Panc1 (cell line): ENCODE measurements at regions not wholly inside any gene's neighbourhood (a gene's known extent, or its start where the extent isn't known, plus 50 kb on each side); places are given as distances from the start of the nearest gene placed in this dataset.

Experiments used
- ATAC-seq: fragments of 200-7000 bp; cut with Tn5 transposase; 2 replicates; pipeline ENCODE4 v1.9.1; 2020; ENCODE audit warnings: mild to moderate bottlenecking, moderate library complexity
- BruUV-seq: library from RNA; stranded (reverse); fragments of 400-500 nt; replicated peaks from 2 replicates; lab custom pipeline; 2021; lab: Mats Ljungman, UMichigan
- CTCF ChIA-PET: fragments of 300-600 bp; sonication (Branson Sonifier 250); formaldehyde crosslinking; loops from one replicate; lab custom pipeline; 2022; ENCODE audit warnings: antibody characterized with exemption; lab: Charles Lee
- POLR2A ChIA-PET: fragments of 300-600 bp; sonication (Branson Sonifier 250); formaldehyde crosslinking; loops from one replicate; lab custom pipeline; 2022; ENCODE audit warnings: antibody characterized with exemption; lab: Charles Lee
- DNase-seq: peaks from one replicate; pipeline ENCODE4 v3.0.0-alpha.2; 2010; ENCODE audit warnings: low read depth, low spot score
- H3K27ac ChIP-seq: 2 replicates; pipeline ENCODE4 v1.5.1; 2011; ENCODE audit warnings: mild to moderate bottlenecking, low read length, inconsistent platforms
- H3K27me3 ChIP-seq: fragments of 200-500 bp; sonication (Bioruptor generic); 2 replicates; pipeline ENCODE4 v1.6.0; 2014; ENCODE audit warnings: low read length, inconsistent platforms; ENCODE audit not compliant: control insufficient read depth, insufficient read depth
- H3K36me3 ChIP-seq: fragments of 200-500 bp; sonication (Bioruptor generic); 2 replicates; pipeline ENCODE4 v1.5.1; 2014; ENCODE audit warnings: inconsistent platforms, mild to moderate bottlenecking, low read length, moderate library complexity; ENCODE audit not compliant: control insufficient read depth, insufficient read depth
- H3K4me1 ChIP-seq: 2 replicates; pipeline ENCODE4 v1.5.1; 2011; ENCODE audit warnings: inconsistent platforms, mild to moderate bottlenecking, low read length, moderate library complexity; ENCODE audit not compliant: control insufficient read depth, insufficient read depth
- H3K4me3 ChIP-seq, 2 experiments: 2 replicates each; pipeline ENCODE4 v1.5.1; 2011 to 2012; ENCODE audit warnings: low read depth in 2 of 2, low read length in 2 of 2, mild to moderate bottlenecking in 2 of 2, inconsistent platforms in 1 of 2, moderate library complexity in 1 of 2
- H3K9me3 ChIP-seq: fragments of 200-500 bp; sonication (Bioruptor generic); 2 replicates; pipeline ENCODE4 v1.5.1; 2014; ENCODE audit warnings: low read depth, mild to moderate bottlenecking, inconsistent platforms, low read length, moderate library complexity; ENCODE audit not compliant: control insufficient read depth, insufficient read depth
- POLR2AphosphoS5 ChIP-seq: IDR thresholded peaks from 2 replicates; pipeline ENCODE4 v1.6.1; 2012; ENCODE audit warnings: mild to moderate bottlenecking, low read depth, low read length, moderate library complexity
- SIN3A ChIP-seq: IDR thresholded peaks from 2 replicates; pipeline ENCODE4 v1.6.1; 2012; ENCODE audit warnings: low read depth, mild to moderate bottlenecking, low read length, moderate library complexity, borderline replicate concordance; ENCODE audit not compliant: insufficient read depth
- TCF7L2 ChIP-seq: IDR thresholded peaks from 2 replicates; pipeline ENCODE4 v1.6.1; 2011; ENCODE audit warnings: mild to moderate bottlenecking, low read depth, low read length, inconsistent platforms
- in situ Hi-C: cut with HindIII; loops from 2 replicates; pipeline ENCODE4 v1.10.0; 2016; ENCODE audit warnings: low sequenced_read_pairs, low pct_unique_long_range_greater_than_20kb
- intact Hi-C: fragments of 100-400 bp; cut with micrococcal nuclease; formaldehyde crosslinking; loops from one replicate; pipeline ENCODE4 v1.10.0; 2022; ENCODE audit not compliant: unreplicated experiment
- TF ChIP-seq, protein P1 (sequence below), 2 experiments: IDR thresholded peaks; 2 replicates each; pipeline ENCODE4 v1.6.1; 2011 to 2012; ENCODE audit warnings: low read depth in 2 of 2, control low read depth in 1 of 2, low read length in 1 of 2, mild to moderate bottlenecking in 1 of 2, moderate library complexity in 1 of 2; ENCODE audit not compliant: insufficient read depth in 1 of 2
- TF ChIP-seq, protein P2 (sequence below): fragments of 450-650 bp; IDR thresholded peaks from 2 replicates; pipeline ENCODE4 v1.5.1; 2017; ENCODE audit warnings: mild to moderate bottlenecking

DNA sequence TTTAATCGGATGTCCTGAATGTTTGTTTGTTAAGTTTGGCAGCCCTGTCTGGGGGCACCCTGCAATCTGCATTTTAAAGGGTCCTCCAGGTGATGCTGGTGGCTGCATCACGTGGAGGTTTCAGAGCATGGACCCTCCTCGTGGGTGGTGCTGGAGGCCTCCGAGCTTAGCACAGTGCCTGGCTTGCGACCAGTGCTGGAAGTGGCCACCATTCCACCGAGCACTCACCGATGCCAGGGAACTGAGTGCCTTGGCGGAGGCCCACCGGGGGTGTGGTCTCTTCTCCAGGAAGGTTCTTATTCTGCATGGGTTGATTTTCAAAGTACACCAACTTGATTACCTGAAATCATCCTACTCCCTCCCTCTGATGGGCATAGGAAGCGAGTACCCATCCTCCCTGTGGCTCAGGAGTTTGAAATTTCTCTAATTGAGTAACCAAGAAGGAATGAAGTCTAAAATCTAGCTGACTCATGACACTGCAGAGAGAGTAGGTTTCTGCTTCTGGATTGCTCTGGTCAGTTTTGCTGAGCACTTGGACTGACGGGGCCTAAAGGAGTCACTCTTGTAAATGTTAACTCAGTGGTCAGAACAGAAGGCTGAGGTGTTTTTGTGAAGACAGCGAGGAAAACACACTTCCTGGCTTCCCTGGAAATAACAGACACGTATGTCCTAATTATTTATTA is 58.1 kb upstream of the SLC66A3 start:
- in situ Hi-C loops (no loop called here), intact Hi-C loops (no loop called here)
- POLR2A ChIA-PET: interaction anchor here (0.7 kb wide), 1 partner anchor 17 kb away, joined by 3 read pairs; no protein-coding TSS in a partner anchor
- Histone ChIP-seq H3K36me3 (no peaks in the 10 kb centered on the region), H3K4me1 (no peaks in the 10 kb centered on the region), H3K27ac (no peak overlapping the region), H3K9me3 (no peaks in the 10 kb centered on the region), H3K4me3 (no peak overlapping the region), H3K27me3 (no peaks in the 10 kb centered on the region)
- no TSS peak for BruUV-seq
- CTCF ChIA-PET: no interaction called here
- ATAC-seq: no peak
- no peak for DNase-seq
- TF ChIP-seq TCF7L2 (no peak), SIN3A (no peak), POLR2AphosphoS5 (no peak)
- TF ChIP-seq, protein P1, sequence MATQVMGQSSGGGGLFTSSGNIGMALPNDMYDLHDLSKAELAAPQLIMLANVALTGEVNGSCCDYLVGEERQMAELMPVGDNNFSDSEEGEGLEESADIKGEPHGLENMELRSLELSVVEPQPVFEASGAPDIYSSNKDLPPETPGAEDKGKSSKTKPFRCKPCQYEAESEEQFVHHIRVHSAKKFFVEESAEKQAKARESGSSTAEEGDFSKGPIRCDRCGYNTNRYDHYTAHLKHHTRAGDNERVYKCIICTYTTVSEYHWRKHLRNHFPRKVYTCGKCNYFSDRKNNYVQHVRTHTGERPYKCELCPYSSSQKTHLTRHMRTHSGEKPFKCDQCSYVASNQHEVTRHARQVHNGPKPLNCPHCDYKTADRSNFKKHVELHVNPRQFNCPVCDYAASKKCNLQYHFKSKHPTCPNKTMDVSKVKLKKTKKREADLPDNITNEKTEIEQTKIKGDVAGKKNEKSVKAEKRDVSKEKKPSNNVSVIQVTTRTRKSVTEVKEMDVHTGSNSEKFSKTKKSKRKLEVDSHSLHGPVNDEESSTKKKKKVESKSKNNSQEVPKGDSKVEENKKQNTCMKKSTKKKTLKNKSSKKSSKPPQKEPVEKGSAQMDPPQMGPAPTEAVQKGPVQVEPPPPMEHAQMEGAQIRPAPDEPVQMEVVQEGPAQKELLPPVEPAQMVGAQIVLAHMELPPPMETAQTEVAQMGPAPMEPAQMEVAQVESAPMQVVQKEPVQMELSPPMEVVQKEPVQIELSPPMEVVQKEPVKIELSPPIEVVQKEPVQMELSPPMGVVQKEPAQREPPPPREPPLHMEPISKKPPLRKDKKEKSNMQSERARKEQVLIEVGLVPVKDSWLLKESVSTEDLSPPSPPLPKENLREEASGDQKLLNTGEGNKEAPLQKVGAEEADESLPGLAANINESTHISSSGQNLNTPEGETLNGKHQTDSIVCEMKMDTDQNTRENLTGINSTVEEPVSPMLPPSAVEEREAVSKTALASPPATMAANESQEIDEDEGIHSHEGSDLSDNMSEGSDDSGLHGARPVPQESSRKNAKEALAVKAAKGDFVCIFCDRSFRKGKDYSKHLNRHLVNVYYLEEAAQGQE (IDR thresholded peaks at IDR 0.05; ENCODE audit: insufficient read depth in 1 of 2, low read depth in 2 of 2, low read length in 1 of 2): no peak
- TF ChIP-seq, protein P2, sequence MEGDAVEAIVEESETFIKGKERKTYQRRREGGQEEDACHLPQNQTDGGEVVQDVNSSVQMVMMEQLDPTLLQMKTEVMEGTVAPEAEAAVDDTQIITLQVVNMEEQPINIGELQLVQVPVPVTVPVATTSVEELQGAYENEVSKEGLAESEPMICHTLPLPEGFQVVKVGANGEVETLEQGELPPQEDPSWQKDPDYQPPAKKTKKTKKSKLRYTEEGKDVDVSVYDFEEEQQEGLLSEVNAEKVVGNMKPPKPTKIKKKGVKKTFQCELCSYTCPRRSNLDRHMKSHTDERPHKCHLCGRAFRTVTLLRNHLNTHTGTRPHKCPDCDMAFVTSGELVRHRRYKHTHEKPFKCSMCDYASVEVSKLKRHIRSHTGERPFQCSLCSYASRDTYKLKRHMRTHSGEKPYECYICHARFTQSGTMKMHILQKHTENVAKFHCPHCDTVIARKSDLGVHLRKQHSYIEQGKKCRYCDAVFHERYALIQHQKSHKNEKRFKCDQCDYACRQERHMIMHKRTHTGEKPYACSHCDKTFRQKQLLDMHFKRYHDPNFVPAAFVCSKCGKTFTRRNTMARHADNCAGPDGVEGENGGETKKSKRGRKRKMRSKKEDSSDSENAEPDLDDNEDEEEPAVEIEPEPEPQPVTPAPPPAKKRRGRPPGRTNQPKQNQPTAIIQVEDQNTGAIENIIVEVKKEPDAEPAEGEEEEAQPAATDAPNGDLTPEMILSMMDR: no peak

DNA sequence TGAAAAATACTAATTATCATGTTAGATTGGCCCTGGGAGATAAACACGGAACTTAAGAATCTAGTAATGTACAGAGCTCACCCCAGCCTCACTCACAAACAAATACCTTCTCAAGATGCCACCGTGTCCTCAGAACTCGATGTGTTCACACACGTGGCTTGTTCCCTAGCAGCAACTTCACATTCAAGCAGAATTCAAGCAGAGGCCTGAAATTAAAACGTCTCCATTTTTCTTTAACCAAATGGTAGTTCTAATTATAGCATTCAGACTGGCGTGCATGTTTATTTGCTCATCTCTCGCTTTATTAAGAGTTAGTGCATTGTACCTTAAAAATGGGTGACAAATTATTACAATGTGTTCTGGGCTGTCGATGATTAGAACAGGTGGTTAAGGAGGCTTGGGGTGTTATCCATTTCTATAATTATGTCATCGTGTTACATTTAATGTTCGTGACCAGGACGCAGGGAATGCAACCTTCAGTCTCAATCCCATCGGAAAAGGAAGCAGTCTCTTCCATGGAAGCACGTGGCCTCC is 57.3 kb upstream of the SLC66A3 start:
- Histone ChIP-seq H3K36me3 (no peaks in the 10 kb centered on the region), H3K4me3 (no peak overlapping the region), H3K27ac (no peak overlapping the region), H3K4me1 (no peaks in the 10 kb centered on the region), H3K9me3 (no peaks in the 10 kb centered on the region), H3K27me3 (no peaks in the 10 kb centered on the region)
- DNase-seq: no peak
- in situ Hi-C loops (no loop called here), intact Hi-C loops (no loop called here)
- CTCF ChIA-PET: no interaction called here
- no peak for ATAC-seq
- no peak for TF ChIP-seq TCF7L2
- TF ChIP-seq, protein P2: no peak
- TF ChIP-seq POLR2AphosphoS5: no peak
- TF ChIP-seq, protein P1 (IDR thresholded peaks at IDR 0.05; ENCODE audit: insufficient read depth in 1 of 2, low read depth in 2 of 2, low read length in 1 of 2): no peak
- TF ChIP-seq SIN3A: no peak
- no TSS peak for BruUV-seq
- POLR2A ChIA-PET: interaction anchor here (0.7 kb wide), 1 partner anchor 18 kb away, joined by 3 read pairs; no protein-coding TSS in a partner anchor
